NCI-H1105 treated with DMSO at 0.1 percent for 48 hours (cell line): ENCODE measurements at regions not wholly inside any gene's neighbourhood (a gene's known extent, or its start where the extent isn't known, plus 50 kb on each side); places are given as distances from the start of the nearest gene placed in this dataset.
A peak's percentile ranks its signal among the peaks of the same experiment; 100 is the strongest.

Experiments
- DNase-seq: peaks from one replicate; lab custom pipeline; 2025; lab: John Stamatoyannopoulos, UW

GRCh38 chr5:2204366-2205184, 321.9 kb upstream of the IRX4 start:
- no peak for DNase-seq

- no peak for DNase-seq
Measured at GRCh38 chr5:2203774-2204173, 321.0 kb upstream of the IRX4 start.

GRCh38 chr5:2201832-2202231, 319.1 kb upstream of the IRX4 start:
- no peak for DNase-seq

- DNase-seq: no peak
Measured at GRCh38 chr5:2201421-2201820, 318.7 kb upstream of the IRX4 start.

- DNase-seq: no peak
Measured at GRCh38 chr5:2201011-2201410, 318.3 kb upstream of the IRX4 start.

- DNase-seq: no peak
Measured at GRCh38 chr5:2200261-2200950, 317.7 kb upstream of the IRX4 start.

- DNase-seq: no peak
Measured at GRCh38 chr5:2199697-2200096, 317.0 kb upstream of the IRX4 start.

- peak; percentile 32 for DNase-seq
Measured at GRCh38 chr5:2196989-2197619, 314.4 kb upstream of the IRX4 start.

GRCh38 chr5:2196416-2196815, 313.7 kb upstream of the IRX4 start:
- no peak for DNase-seq

- DNase-seq: no peak
Measured at GRCh38 chr5:2194949-2195348, 312.2 kb upstream of the IRX4 start.

- DNase-seq: no peak
Measured at GRCh38 chr5:2194236-2194555, 311.5 kb upstream of the IRX4 start.

GRCh38 chr5:2193542-2194235, 311.0 kb upstream of the IRX4 start:
- no peak for DNase-seq

GRCh38 chr5:2193142-2193541, 310.4 kb upstream of the IRX4 start:
- DNase-seq: no peak

GRCh38 chr5:2192496-2192895, 309.8 kb upstream of the IRX4 start:
- no peak for DNase-seq

GRCh38 chr5:2191972-2192371, 309.2 kb upstream of the IRX4 start:
- DNase-seq: no peak

- DNase-seq: no peak
Measured at GRCh38 chr5:2190549-2190948, 307.8 kb upstream of the IRX4 start.

GRCh38 chr5:2188661-2189060, 305.9 kb upstream of the IRX4 start:
- DNase-seq: no peak

- DNase-seq: no peak
Measured at GRCh38 chr5:2188137-2188536, 305.4 kb upstream of the IRX4 start.

GRCh38 chr5:2187687-2188086, 305.0 kb upstream of the IRX4 start:
- DNase-seq: no peak

- DNase-seq: no peak
Measured at GRCh38 chr5:2187156-2187555, 304.4 kb upstream of the IRX4 start.

GRCh38 chr5:2186472-2187015, 303.8 kb upstream of the IRX4 start:
- DNase-seq: no peak
